Skin epidermis (tissue), 12 donors: ENCODE measurements at regions not wholly inside any gene's neighbourhood (a gene's known extent, or its start where the extent isn't known, plus 50 kb on each side); places are given as distances from the start of the nearest gene placed in this dataset.

Source experiments
- H3K27ac ChIP-seq, 21 experiments: fragments of 200-600 bp; sonication (generic) in 11 of 21; one replicate each; pipeline ENCODE4 v1.5.0; 2020; ENCODE audit warnings: mild to moderate bottlenecking in 3 of 21, inconsistent platforms in 2 of 21, moderate library complexity in 2 of 21
- H3K4me3 ChIP-seq, 7 experiments: fragments of 200-600 bp; sonication (generic) in 2 of 7; one replicate each; pipeline ENCODE4 v1.5.0; 2020; ENCODE audit warnings: inconsistent platforms in 2 of 7, mild to moderate bottlenecking in 2 of 7, moderate library complexity in 1 of 7

- Histone ChIP-seq H3K27ac (no peak overlapping the region), H3K4me3 (no peak overlapping the region)
Measured at GRCh38 chr12:71071536-71072097, 86.2 kb downstream of the TSPAN8 start.

DNA sequence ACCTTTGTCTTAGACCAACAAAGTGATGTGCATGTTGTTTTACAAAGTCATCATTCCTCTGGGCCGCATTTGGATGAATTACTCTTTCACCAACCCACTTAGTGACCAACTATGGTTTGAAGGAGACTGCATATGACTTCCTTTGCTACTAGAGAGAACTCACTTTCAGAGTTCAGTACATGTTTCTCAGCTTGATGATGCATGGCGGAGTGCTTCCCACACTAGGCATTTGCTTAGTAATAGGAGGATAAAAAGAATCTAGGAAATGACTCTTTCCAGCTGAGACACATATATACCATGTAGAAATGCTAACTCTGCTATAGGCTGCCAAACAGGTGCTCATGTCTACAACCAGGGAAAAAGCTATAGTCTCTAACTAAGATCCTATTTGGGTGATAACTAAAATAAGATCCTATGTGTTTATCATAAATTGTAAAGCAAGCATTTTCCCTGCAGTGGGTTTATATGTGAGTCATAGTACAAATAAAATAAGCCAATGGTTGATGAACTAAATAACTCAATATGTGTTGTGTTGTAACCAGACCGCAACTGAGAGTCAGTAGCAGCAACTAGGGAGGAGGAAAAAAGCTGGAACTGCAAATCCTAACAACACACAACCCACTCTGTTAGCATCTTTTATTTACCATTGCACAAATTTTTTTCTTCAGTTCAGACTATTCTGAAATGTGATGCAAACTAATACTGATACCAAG, 87.2 kb downstream of the TSPAN8 start:
- Histone ChIP-seq H3K27ac (peak overlapping the region in 1 of 21 experiments; percentile 24), H3K4me3 (no peak overlapping the region)

- Histone ChIP-seq H3K4me3 (no peak overlapping the region), H3K27ac (no peak overlapping the region)
Measured at GRCh38 chr12:71069311-71069710, 88.5 kb downstream of the TSPAN8 start.

DNA sequence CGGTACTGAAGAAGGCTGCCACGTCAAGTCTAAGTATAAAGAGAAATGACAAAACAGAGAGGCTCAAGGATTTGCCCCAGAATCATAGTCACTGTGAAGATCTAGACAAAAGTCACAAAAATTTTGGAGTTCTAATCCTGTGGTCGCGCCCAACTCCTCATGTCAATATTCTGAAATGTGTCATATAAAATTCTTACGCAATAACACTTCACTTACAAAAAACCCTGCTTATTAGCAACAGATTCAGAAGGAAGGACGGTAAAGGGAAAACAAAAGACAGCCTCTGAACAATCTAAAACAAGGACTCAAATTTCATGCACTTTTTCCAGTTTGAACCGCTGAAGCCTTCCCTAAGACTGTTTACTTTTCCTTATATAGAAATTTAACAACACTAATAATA, 94.7 kb downstream of the TSPAN8 start:
- H3K27ac ChIP-seq: no peak overlapping the region
- H3K4me3 ChIP-seq: no peak overlapping the region

- Histone ChIP-seq H3K4me3 (no peak overlapping the region), H3K27ac (no peak overlapping the region)
Measured at GRCh38 chr12:71061451-71061850, 96.3 kb downstream of the TSPAN8 start.

DNA sequence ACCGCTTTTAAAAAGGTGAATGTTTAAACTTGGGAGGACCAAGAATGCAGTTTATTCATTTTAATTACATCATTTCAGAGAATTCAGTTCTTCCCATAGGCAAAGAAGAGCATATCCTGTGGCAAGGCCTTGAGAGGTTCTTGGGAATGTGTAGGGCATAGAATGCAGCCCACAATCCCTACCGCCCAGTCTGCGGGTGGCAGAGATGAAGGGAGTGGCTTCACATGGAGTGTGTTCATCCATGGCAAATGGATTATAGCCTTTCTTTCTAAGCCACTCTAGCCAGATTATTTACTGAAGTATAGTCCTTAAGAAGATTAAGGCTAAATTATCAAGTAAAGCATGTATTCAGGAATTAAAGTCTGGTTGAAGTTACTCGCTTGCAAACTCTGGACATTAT, 97.4 kb downstream of the TSPAN8 start:
- H3K27ac ChIP-seq: no peak overlapping the region
- no peak overlapping the region for H3K4me3 ChIP-seq

- H3K27ac ChIP-seq: no peak overlapping the region
- no peak overlapping the region for H3K4me3 ChIP-seq
Measured at GRCh38 chr12:71057330-71057729, 100.5 kb downstream of the TSPAN8 start.

GRCh38 chr12:71054551-71054950, 103.2 kb downstream of the TSPAN8 start:
- Histone ChIP-seq H3K27ac (no peak overlapping the region), H3K4me3 (no peak overlapping the region)

DNA sequence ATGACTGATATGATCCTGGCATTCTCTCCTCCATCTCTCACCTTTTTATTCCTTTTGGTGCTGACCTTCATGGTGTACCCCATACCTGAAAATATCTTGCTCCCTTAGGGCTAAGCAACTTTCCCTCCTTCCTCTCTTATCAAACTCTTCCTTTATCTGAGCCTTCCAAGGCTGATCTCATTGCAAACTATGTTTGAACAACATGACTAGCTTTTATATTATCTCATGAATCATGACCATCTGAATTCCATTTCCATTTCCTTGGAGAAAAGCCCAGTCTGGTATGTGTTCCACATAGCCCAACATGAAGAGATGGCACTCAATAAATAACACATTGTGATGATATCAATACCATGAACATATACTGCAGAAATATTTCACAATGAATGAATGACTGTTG, 111.6 kb downstream of the TSPAN8 start:
- H3K4me3 ChIP-seq: no peak overlapping the region
- H3K27ac ChIP-seq: peak overlapping the region in 8 of 21 experiments; percentile 16 to 78 (median 47)

DNA sequence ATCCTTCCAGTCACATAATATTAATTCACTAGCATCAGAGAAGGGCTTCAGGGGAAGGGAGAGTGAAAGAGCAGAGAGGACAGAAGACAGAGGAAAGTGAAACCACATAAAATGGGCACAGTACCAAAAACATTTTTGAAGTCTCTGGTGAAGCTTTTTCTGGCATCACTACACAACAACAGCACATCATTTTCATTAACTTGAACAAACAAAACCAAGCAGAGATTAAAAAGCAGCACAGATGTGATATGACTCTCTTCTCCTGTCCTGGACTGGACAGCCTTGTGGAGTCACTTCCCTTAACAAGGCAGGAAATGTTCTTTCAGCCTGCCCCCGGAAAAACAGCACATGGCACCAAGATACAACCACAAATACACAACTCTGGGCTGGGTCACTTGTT, 112.0 kb downstream of the TSPAN8 start:
- H3K4me3 ChIP-seq: no peak overlapping the region

GRCh38 chr12:71041476-71041875, 116.3 kb downstream of the TSPAN8 start:
- no peak overlapping the region for H3K4me3 ChIP-seq
- H3K27ac ChIP-seq: no peak overlapping the region

More for the DNA sequence above, 112.0 kb downstream of the TSPAN8 start:
- peak overlapping the region in 8 of 21 experiments; percentile 16 to 78 (median 47) for H3K27ac ChIP-seq

- Histone ChIP-seq H3K27ac (no peak overlapping the region), H3K4me3 (no peak overlapping the region)
Measured at GRCh38 chr12:71038960-71039359, 118.4 kb upstream of the PTPRR start.

- Histone ChIP-seq H3K4me3 (no peak overlapping the region), H3K27ac (no peak overlapping the region)
Measured at GRCh38 chr12:71036526-71036925, 116.0 kb upstream of the PTPRR start.

- H3K27ac ChIP-seq: no peak overlapping the region
- H3K4me3 ChIP-seq: no peak overlapping the region
Measured at GRCh38 chr12:71032933-71033332, 112.4 kb upstream of the PTPRR start.

- no peak overlapping the region for H3K27ac ChIP-seq
- H3K4me3 ChIP-seq: no peak overlapping the region
Measured at GRCh38 chr12:71029302-71029701, 108.8 kb upstream of the PTPRR start.

DNA sequence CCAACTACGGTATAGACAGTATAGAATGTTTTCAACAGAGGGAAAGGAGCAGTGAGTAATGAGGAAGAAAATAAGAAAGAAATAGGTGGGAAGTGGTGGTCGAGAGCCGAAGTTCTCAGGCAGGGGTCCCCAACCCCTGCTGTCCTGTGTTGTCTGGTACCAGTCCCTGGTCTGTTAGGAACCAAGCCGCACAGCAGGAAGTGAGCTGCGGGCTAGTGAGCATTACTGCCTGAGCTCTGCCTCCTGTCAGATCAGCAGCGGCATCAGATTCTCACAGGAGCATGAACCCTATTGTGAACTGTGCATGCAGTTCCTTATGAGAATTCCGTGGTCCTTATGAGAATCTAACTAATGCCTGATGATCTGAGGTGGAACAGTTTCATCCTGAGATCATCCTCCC, 107.3 kb upstream of the PTPRR start:
- Histone ChIP-seq H3K27ac (no peak overlapping the region), H3K4me3 (no peak overlapping the region)

DNA sequence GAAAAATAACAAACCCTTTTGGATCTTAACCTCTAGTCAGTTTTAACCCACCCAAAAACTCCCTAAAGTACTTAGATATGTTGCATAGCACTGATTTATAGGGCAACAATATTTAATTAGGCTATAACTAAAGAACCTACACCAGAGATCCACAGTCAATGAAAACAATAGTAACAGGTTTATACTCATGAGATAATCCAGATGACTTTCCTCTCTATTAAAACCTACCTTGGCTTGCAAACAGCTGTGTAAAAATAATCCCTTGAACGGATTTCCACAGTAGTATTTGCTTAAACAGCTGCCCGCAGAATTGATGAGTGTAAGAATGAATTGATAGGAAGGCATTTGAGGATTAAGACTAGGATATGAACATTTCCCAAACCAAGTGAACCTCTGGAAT, 104.3 kb upstream of the PTPRR start:
- Histone ChIP-seq H3K4me3 (no peak overlapping the region), H3K27ac (no peak overlapping the region)

- Histone ChIP-seq H3K4me3 (no peak overlapping the region), H3K27ac (no peak overlapping the region)
Measured at GRCh38 chr12:71024281-71024680, 103.7 kb upstream of the PTPRR start.

GRCh38 chr12:71021491-71021890, 101.0 kb upstream of the PTPRR start:
- Histone ChIP-seq H3K27ac (no peak overlapping the region), H3K4me3 (no peak overlapping the region)

DNA sequence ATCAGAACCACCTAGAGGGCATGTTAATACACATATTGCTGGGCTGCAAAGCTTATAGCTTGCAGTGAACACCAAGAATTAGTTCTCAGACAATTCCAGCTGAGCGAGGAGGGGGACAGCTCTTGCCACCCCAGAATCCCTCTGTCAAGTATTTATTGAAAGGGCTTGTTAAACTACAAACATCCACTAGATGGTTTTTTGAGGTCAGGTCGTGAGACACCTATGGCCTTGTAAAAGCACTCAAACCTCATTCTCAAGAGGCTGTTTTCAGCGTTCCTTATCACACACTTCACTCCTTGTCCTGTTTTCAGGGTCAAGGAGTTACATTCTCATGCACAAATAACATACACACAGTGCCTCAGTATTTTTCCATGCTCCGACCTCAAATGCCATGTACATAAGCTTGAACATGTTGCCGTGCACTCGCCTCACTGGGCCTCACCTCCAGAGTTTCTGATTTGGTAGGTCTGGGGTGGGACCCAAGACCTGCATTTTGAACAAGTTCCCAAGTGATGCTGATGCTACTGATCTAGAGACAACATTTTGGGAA, 98.8 kb upstream of the PTPRR start:
- Histone ChIP-seq H3K4me3 (no peak overlapping the region), H3K27ac (no peak overlapping the region)

GRCh38 chr12:71018682-71019081, 98.1 kb upstream of the PTPRR start:
- H3K27ac ChIP-seq: no peak overlapping the region
- no peak overlapping the region for H3K4me3 ChIP-seq
